ENCODE measurements at regions not wholly inside any gene's neighbourhood (a gene's known extent, or its start where the extent isn't known, plus 50 kb on each side); places are given as distances from the start of the nearest gene placed in this dataset.

GRCh38 chr22:44411226-44412135 lies 86.6 kb downstream of the RTL6 start:
- H3K27me3 Mint-ChIP-seq: peaks cover 4 to 11% of the 10 kb centered on the region in 2 donors
- no peaks in the 10 kb centered on the region for H3K9me3 Mint-ChIP-seq
- no peak overlapping the region for H3K27ac Mint-ChIP-seq
- DNase-seq (ENCODE audit: low spot score) (no peak), ATAC-seq (no peak)
- no peak overlapping the region for H3K4me3 Mint-ChIP-seq
- H3K4me1 Mint-ChIP-seq (ENCODE audit: low read depth in 2 of 2): no peaks in the 10 kb centered on the region
- no peaks in the 10 kb centered on the region for H3K36me3 Mint-ChIP-seq

DNA sequence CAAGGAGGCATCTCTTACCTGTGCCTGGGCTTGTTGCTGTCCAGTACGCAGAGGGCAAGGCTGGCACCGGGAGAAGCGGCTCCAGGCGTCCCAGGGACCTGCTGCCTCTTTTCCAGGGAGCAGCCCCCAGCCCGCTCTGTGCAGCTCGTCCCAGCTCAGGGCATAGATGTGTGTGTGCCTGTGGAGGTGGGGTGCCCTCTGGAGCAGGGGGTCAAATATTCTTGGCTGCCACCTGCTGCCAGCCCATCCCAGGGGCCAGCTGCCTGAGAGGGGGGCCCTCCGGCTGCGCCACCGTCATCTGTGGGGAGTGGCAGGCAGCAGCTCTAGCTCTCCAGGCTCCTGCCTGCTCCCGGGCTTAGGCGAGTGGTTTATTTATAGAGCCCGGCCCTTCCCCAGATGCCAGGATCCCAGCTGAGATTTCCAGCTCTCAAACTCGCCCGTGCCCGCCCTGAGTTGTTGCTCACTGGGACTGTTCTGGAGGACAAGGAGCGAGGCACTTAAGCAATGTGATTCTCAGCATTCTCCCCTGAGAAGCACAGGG lies 87.5 kb downstream of the RTL6 start:
- H3K4me1 Mint-ChIP-seq (ENCODE audit: low read depth in 2 of 2): no peaks in the 10 kb centered on the region
- H3K27me3 Mint-ChIP-seq: peaks cover 0 to under 1% of the 10 kb centered on the region in 2 donors
- no peak for DNase-seq (ENCODE audit: low spot score)
- H3K36me3 Mint-ChIP-seq: no peaks in the 10 kb centered on the region
- ATAC-seq: no peak
- H3K9me3 Mint-ChIP-seq: no peaks in the 10 kb centered on the region
- H3K4me3 Mint-ChIP-seq: no peak overlapping the region
- no peak overlapping the region for H3K27ac Mint-ChIP-seq

DNA sequence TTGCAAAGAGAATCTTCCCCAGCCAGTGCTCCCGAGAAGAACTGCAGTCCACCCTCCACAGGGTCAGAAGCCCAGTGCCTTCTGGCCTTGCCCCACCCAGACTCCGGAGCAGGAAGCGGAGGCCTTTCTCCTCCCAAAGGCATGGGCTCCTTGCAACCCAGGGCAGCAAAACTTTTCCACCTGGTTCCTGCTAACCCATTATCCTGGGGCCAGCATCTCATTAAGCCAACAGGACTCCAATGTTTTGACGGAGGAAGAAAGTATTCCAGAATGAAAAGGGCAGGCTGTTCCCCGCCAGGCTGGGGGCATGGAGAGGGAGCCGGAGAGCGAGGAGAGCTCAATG lies 88.1 kb downstream of the RTL6 start:
- Mint-ChIP-seq H3K9me3 (no peaks in the 10 kb centered on the region), H3K4me1 (ENCODE audit: low read depth in 2 of 2) (no peaks in the 10 kb centered on the region), H3K4me3 (no peak overlapping the region), H3K27me3 (no peaks in the 10 kb centered on the region), H3K27ac (no peak overlapping the region), H3K36me3 (no peaks in the 10 kb centered on the region)
- DNase-seq (ENCODE audit: low spot score): no peak
- ATAC-seq: no peak

DNA sequence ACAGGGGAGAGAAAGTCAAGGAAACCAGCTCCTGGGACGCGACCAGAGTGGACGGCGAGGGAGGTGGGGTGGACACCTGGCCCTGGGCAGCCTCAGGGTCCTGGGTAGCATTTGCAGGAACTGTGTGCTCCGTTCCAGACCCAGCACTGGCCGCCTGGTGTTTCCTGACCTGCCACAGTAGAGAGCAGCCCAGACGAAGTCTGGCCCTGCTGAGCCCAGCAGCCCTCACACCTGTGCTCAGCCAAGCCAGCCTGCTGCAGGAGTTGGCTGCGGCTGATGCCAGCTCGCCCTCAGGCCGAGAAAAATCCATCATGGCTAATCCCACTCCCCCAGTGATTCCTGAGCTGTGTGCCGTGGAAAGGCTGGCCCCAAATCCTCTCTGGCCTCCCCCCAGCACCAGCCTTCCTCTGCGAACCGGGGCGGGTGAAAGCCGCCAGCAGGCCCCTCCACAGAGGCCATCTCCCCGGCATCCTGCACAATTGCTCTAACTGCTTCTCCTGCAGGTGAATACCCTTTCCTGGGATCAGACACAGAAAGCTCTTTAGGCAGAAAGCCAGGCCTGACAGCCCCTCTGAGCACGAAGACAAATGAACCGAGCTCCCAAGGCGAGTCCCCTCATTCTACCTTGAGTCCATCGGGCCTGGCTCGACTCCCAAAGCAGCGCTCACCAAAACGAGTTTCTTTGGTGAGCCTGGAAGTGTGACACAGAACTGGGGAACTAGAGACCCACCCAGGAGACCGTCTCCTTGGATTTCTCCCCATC lies 88.6 kb downstream of the RTL6 start:
- no peaks in the 10 kb centered on the region for H3K4me1 Mint-ChIP-seq (ENCODE audit: low read depth in 2 of 2)
- DNase-seq (ENCODE audit: low spot score) (no peak), ATAC-seq (no peak)
- no peak overlapping the region for H3K27ac Mint-ChIP-seq
- H3K4me3 Mint-ChIP-seq: no peak overlapping the region
- no peaks in the 10 kb centered on the region for H3K36me3 Mint-ChIP-seq
- H3K27me3 Mint-ChIP-seq: no peaks in the 10 kb centered on the region
- H3K9me3 Mint-ChIP-seq: no peaks in the 10 kb centered on the region

DNA sequence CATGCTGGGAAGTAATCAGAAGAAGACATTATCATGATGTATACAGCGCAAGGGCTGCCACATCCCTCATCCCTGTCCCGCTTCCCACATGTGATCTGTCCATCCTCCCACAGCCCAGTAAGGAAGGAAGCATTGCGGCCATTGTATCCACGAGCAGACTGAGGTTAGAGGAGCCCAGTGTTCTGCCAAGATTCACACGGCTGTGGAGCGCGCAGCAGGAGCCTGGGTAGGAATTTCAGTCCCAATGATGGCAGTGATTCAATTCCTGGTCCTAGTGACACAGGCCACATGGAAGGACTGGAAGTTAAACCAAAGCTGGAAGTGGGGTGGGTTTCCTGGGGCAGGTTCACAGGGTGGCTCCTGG lies 89.2 kb downstream of the RTL6 start:
- ATAC-seq: no peak
- DNase-seq (ENCODE audit: low spot score): no peak
- no peaks in the 10 kb centered on the region for H3K36me3 Mint-ChIP-seq
- no peak overlapping the region for H3K27ac Mint-ChIP-seq
- no peaks in the 10 kb centered on the region for H3K9me3 Mint-ChIP-seq
- no peaks in the 10 kb centered on the region for H3K27me3 Mint-ChIP-seq
- H3K4me3 Mint-ChIP-seq: no peak overlapping the region
- no peaks in the 10 kb centered on the region for H3K4me1 Mint-ChIP-seq (ENCODE audit: low read depth in 2 of 2)

DNA sequence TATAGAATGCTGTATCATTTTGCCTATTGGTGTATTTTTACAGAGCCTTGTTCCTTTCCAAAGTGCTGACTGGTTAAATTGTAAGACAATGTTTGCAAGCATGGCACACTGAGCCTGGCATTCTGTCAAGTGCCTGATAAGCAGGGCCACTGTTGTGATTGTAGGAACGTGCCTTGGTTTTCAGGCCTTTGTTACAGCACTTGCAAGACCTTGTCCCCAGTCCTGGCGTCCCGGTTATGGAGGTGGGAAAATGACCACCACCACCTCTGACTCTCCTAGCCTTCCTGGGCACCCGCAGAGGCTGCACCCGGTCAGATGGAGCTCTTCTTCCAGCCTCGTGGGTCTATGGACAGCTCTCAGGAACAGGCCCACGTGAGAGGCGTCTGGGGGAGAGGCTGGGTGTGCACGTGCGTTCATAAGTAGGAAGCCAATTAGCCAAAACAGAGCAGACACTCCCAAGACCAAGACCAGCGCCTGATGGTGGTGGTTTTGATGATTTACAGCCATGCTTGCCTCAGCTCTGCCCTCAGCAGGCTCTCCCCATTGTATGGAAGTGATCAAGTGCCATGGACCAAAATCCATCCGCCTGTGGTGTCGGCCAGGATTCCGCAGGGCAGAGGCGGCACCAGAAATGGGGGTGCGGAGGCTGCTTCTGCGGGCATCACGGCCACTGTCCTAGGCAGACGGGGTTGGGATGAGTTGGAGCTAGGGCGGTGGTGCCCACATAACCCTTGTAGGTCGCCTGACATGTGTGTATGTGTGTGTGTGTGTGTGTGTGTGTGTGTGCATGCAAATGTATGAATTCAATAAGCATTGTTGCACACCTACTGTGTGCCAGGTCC lies 89.8 kb downstream of the RTL6 start:
- no peak for DNase-seq (ENCODE audit: low spot score)
- Mint-ChIP-seq H3K27ac (no peak overlapping the region), H3K36me3 (no peaks in the 10 kb centered on the region), H3K9me3 (no peaks in the 10 kb centered on the region), H3K27me3 (no peaks in the 10 kb centered on the region), H3K4me3 (no peak overlapping the region), H3K4me1 (ENCODE audit: low read depth in 2 of 2) (no peaks in the 10 kb centered on the region)
- no peak for ATAC-seq

GRCh38 chr22:44407171-44407986 lies 90.7 kb downstream of the RTL6 start:
- DNase-seq (ENCODE audit: low spot score) (no peak), ATAC-seq (no peak)
- Mint-ChIP-seq H3K4me3 (no peak overlapping the region), H3K36me3 (no peaks in the 10 kb centered on the region), H3K4me1 (ENCODE audit: low read depth in 2 of 2) (no peaks in the 10 kb centered on the region), H3K27me3 (no peaks in the 10 kb centered on the region), H3K27ac (no peak overlapping the region), H3K9me3 (no peaks in the 10 kb centered on the region)

DNA sequence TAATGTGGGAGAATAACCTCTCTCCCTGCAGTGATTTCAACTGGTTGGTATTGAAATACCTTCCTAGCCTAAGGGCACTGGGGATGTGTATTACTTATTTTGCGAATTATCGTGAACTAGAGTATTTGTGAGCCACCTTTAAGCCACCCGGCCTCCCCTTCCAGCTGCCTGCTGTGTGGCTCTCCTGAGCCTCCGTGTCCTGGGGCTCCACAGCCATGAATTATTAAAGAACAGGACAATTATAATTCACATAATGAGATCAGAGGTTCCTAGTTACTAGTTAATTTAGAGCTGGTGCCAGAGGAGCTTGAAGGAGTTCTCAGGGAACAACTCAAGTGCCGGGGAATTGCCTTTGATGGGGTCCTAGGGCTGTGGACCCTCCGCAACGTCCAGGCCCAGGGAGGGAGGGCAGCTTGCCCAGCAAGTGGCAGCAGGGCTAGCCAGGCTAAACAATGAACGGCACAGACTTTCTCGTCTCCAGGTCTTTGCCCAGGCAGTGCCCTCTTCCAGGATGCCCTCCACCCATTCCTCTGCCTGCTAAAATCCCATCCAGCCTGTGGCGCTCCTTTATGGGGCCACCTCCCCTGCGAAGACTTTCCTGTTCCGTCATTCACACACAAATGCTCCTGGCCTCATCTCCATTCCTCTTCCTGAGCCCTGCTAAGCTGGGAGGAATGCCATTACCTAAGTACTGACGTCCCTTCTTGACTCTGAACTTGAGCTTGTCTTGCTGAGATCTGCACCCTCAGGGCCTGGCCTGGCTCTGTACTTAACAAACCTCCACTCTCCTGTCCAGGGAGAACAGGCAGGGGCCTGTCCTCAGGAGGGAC lies 91.5 kb downstream of the RTL6 start:
- H3K27me3 Mint-ChIP-seq: no peaks in the 10 kb centered on the region
- no peaks in the 10 kb centered on the region for H3K36me3 Mint-ChIP-seq
- DNase-seq (ENCODE audit: low spot score) (no peak), ATAC-seq (no peak)
- no peak overlapping the region for H3K4me3 Mint-ChIP-seq
- H3K27ac Mint-ChIP-seq: no peak overlapping the region
- H3K9me3 Mint-ChIP-seq: no peaks in the 10 kb centered on the region
- H3K4me1 Mint-ChIP-seq (ENCODE audit: low read depth in 2 of 2): no peaks in the 10 kb centered on the region

DNA sequence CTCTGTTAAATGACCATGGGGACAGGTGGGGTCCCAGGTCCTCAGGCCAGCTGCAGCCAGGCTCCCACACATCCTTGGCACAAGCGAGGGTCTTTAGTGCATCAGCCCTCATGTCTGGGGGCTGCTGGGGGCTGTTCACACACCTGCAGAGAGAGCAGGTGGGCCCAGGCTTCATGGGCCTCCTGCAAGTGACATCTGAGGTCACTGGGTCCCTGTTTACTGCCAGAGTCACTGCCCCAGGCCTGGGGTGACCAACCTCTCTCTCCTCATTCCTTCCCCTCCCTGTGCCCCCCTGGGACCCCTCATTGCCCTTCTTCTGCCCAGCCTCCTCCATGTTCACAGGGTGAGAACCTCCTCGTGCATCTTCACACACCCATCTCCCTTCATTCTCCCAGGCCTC lies 92.4 kb downstream of the RTL6 start:
- no peaks in the 10 kb centered on the region for H3K27me3 Mint-ChIP-seq
- H3K4me3 Mint-ChIP-seq: no peak overlapping the region
- ATAC-seq (no peak), DNase-seq (ENCODE audit: low spot score) (no peak)
- H3K36me3 Mint-ChIP-seq: no peaks in the 10 kb centered on the region
- H3K4me1 Mint-ChIP-seq (ENCODE audit: low read depth in 2 of 2): no peaks in the 10 kb centered on the region
- H3K27ac Mint-ChIP-seq: no peak overlapping the region
- H3K9me3 Mint-ChIP-seq: no peaks in the 10 kb centered on the region

GRCh38 chr22:44404341-44405020 lies 91.7 kb upstream of the SHISAL1 start:
- H3K27ac Mint-ChIP-seq: no peak overlapping the region
- H3K4me1 Mint-ChIP-seq (ENCODE audit: low read depth in 2 of 2): no peaks in the 10 kb centered on the region
- H3K27me3 Mint-ChIP-seq: no peaks in the 10 kb centered on the region
- H3K9me3 Mint-ChIP-seq: no peaks in the 10 kb centered on the region
- H3K36me3 Mint-ChIP-seq: no peaks in the 10 kb centered on the region
- DNase-seq (ENCODE audit: low spot score) (no peak), ATAC-seq (no peak)
- H3K4me3 Mint-ChIP-seq: no peak overlapping the region

- DNase-seq (ENCODE audit: low spot score): no peak
- H3K4me3 Mint-ChIP-seq: no peak overlapping the region
- peak overlapping the region in 1 of 2 donors; percentile 12 for H3K27ac Mint-ChIP-seq
- no peaks in the 10 kb centered on the region for H3K27me3 Mint-ChIP-seq
- no peak for ATAC-seq
- no peaks in the 10 kb centered on the region for H3K4me1 Mint-ChIP-seq (ENCODE audit: low read depth in 2 of 2)
- no peaks in the 10 kb centered on the region for H3K36me3 Mint-ChIP-seq
- no peaks in the 10 kb centered on the region for H3K9me3 Mint-ChIP-seq
These were observed 91.0 kb upstream of the SHISAL1 start for GRCh38 chr22:44403602-44404329.

All from natural killer cell treated with Interleukin-12 subunit alpha and Interleukin-12 subunit beta and Interleukin-15 and Interleukin-18, amount 100 ng/mL, for 72 hours (primary cell).